ENCODE measurements at regions not wholly inside any gene's neighbourhood (a gene's known extent, or its start where the extent isn't known, plus 50 kb on each side); places are given as distances from the start of the nearest gene placed in this dataset.

GRCh38 chr1:219359126-219359525 is 185.4 kb downstream of the LYPLAL1 start:
- H3K27me3 ChIP-seq: no peaks in the 10 kb centered on the region
- H3K9me3 ChIP-seq: no peaks in the 10 kb centered on the region
- no peaks in the 10 kb centered on the region for H3K36me3 ChIP-seq
- no peaks in the 10 kb centered on the region for H3K4me1 ChIP-seq (ENCODE audit: control insufficient read depth in 1 of 2, insufficient read depth in 1 of 2, low read depth in 1 of 2, low read length in 1 of 2)
- H3K4me3 ChIP-seq (ENCODE audit: low read depth in 1 of 2, low read length in 1 of 2): no peak overlapping the region
- no peak overlapping the region for H3K27ac ChIP-seq
- no peak for TF ChIP-seq CTCF (IDR thresholded peaks at IDR 0.05)

- no peak overlapping the region for H3K4me3 ChIP-seq (ENCODE audit: low read depth in 1 of 2, low read length in 1 of 2)
- TF ChIP-seq CTCF (IDR thresholded peaks at IDR 0.05): no peak
These were observed 184.4 kb downstream of the LYPLAL1 start for GRCh38 chr1:219358080-219358479.

GRCh38 chr1:219354962-219355361 is 181.3 kb downstream of the LYPLAL1 start:
- no peaks in the 10 kb centered on the region for H3K36me3 ChIP-seq
- no peak for TF ChIP-seq CTCF (IDR thresholded peaks at IDR 0.05)
- no peaks in the 10 kb centered on the region for H3K27me3 ChIP-seq
- no peaks in the 10 kb centered on the region for H3K9me3 ChIP-seq
- no peak overlapping the region for H3K27ac ChIP-seq
- no peak overlapping the region for H3K4me3 ChIP-seq (ENCODE audit: low read depth in 1 of 2, low read length in 1 of 2)
- H3K4me1 ChIP-seq (ENCODE audit: control insufficient read depth in 1 of 2, insufficient read depth in 1 of 2, low read depth in 1 of 2, low read length in 1 of 2): no peaks in the 10 kb centered on the region

More at GRCh38 chr1:219358080-219358479, 184.4 kb downstream of the LYPLAL1 start:
- Histone ChIP-seq H3K27me3 (no peaks in the 10 kb centered on the region), H3K27ac (no peak overlapping the region), H3K4me1 (ENCODE audit: control insufficient read depth in 1 of 2, insufficient read depth in 1 of 2, low read depth in 1 of 2, low read length in 1 of 2) (no peaks in the 10 kb centered on the region), H3K36me3 (no peaks in the 10 kb centered on the region), H3K9me3 (no peaks in the 10 kb centered on the region)

GRCh38 chr1:219352961-219353651 is 179.4 kb downstream of the LYPLAL1 start:
- H3K4me3 ChIP-seq (ENCODE audit: low read depth in 1 of 2, low read length in 1 of 2): no peak overlapping the region
- H3K36me3 ChIP-seq: no peaks in the 10 kb centered on the region
- no peak overlapping the region for H3K27ac ChIP-seq
- no peak for TF ChIP-seq CTCF (IDR thresholded peaks at IDR 0.05)
- H3K4me1 ChIP-seq (ENCODE audit: control insufficient read depth in 1 of 2, insufficient read depth in 1 of 2, low read depth in 1 of 2, low read length in 1 of 2): no peaks in the 10 kb centered on the region
- H3K9me3 ChIP-seq: no peaks in the 10 kb centered on the region
- H3K27me3 ChIP-seq: no peaks in the 10 kb centered on the region

- Histone ChIP-seq H3K4me3 (ENCODE audit: low read depth in 1 of 2, low read length in 1 of 2) (no peak overlapping the region), H3K4me1 (ENCODE audit: control insufficient read depth in 1 of 2, insufficient read depth in 1 of 2, low read depth in 1 of 2, low read length in 1 of 2) (no peaks in the 10 kb centered on the region), H3K27ac (no peak overlapping the region), H3K27me3 (no peaks in the 10 kb centered on the region), H3K36me3 (no peaks in the 10 kb centered on the region), H3K9me3 (no peaks in the 10 kb centered on the region)
- no peak for TF ChIP-seq CTCF (IDR thresholded peaks at IDR 0.05)
These were observed 176.7 kb downstream of the LYPLAL1 start for GRCh38 chr1:219350172-219350931.

Measured in neutrophil (primary cell).